ENCODE measurements at regions not wholly inside any gene's neighbourhood (a gene's known extent, or its start where the extent isn't known, plus 50 kb on each side); places are given as distances from the start of the nearest gene placed in this dataset.
A peak's percentile ranks its signal among the peaks of the same experiment; 100 is the strongest.

DNA sequence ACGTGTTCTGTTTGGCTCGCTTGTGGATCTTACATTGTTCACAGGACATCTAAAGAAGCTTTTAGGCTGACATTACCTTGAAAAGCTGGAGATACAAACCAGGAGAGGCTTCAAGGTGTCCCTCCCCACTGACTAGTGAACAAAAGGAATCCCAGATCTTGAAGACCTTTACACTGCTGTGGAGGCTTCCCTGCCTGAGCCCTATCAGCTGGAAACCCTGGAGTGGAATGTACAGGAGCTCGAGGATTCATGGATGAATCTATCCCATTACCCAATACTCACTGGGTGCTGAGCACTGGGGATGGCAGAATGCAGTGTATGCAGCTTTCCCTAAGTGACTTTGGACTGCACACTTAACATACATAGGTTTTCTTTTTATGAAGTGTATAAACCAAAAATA lies 82.3 kb upstream of the MFGE8 start:
- Histone ChIP-seq H3K79me2 (ENCODE audit: insufficient read depth, low read length) (no peaks in the 10 kb centered on the region), H3K36me3 (ENCODE audit: control insufficient read depth in 1 of 2, insufficient read depth in 2 of 2, low read length in 2 of 2) (no peaks in the 10 kb centered on the region), H3K4me1 (ENCODE audit: control insufficient read depth in 1 of 2, insufficient read depth in 2 of 2, low read length in 2 of 2) (no peaks in the 10 kb centered on the region), H2AFZ (ENCODE audit: low read depth, low read length, poor library complexity, severe bottlenecking) (no peak overlapping the region), H3K4me3 (replicated peaks in 1 of 2; ENCODE audit: low read depth in 1 of 2, low read length in 2 of 2) (no peak overlapping the region), H4K20me1 (ENCODE audit: insufficient read depth) (no peaks in the 10 kb centered on the region), H3K9ac (ENCODE audit: low read length) (no peak overlapping the region), H3K4me2 (ENCODE audit: low read length) (no peak overlapping the region), H3K27me3 (ENCODE audit: insufficient read depth, low read length) (no peaks in the 10 kb centered on the region), H3K9me3 (ENCODE audit: control insufficient read depth in 1 of 2, insufficient read depth in 1 of 2, low read depth in 1 of 2, low read length in 2 of 2) (no peaks in the 10 kb centered on the region), H3K27ac (ENCODE audit: low read depth, low read length) (no peak overlapping the region), H3K9me2 (ENCODE audit: insufficient read depth) (no peaks in the 10 kb centered on the region)
- intact Hi-C loops (cut with micrococcal nuclease), result no loop called here
- POLR2A ChIA-PET, result no interaction called here
- peak; percentile 40; the same call in 1 of the 2 replicates for ATAC-seq
- BruUV-seq (replicated peaks), result no TSS peak
- TF ChIP-seq CBX3 (IDR thresholded peaks at IDR 0.05; ENCODE audit: low read depth), result no peak
- no peak for TF ChIP-seq JUND (IDR thresholded peaks at IDR 0.05)
- TF ChIP-seq, protein P1, sequence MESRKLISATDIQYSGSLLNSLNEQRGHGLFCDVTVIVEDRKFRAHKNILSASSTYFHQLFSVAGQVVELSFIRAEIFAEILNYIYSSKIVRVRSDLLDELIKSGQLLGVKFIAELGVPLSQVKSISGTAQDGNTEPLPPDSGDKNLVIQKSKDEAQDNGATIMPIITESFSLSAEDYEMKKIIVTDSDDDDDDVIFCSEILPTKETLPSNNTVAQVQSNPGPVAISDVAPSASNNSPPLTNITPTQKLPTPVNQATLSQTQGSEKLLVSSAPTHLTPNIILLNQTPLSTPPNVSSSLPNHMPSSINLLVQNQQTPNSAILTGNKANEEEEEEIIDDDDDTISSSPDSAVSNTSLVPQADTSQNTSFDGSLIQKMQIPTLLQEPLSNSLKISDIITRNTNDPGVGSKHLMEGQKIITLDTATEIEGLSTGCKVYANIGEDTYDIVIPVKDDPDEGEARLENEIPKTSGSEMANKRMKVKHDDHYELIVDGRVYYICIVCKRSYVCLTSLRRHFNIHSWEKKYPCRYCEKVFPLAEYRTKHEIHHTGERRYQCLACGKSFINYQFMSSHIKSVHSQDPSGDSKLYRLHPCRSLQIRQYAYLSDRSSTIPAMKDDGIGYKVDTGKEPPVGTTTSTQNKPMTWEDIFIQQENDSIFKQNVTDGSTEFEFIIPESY (IDR thresholded peaks at IDR 0.05; ENCODE audit: extremely low read depth, insufficient replicate concordance, low read length), result no peak
- TF ChIP-seq, protein P2, sequence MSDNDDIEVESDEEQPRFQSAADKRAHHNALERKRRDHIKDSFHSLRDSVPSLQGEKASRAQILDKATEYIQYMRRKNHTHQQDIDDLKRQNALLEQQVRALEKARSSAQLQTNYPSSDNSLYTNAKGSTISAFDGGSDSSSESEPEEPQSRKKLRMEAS (IDR thresholded peaks at IDR 0.05), result no peak
- no peak for TF ChIP-seq TCF7L2 (IDR thresholded peaks at IDR 0.05; ENCODE audit: borderline replicate concordance, extremely low read depth, insufficient read depth, insufficient read length)
- no peak for TF ChIP-seq RAD21 (IDR thresholded peaks at IDR 0.05; ENCODE audit: low read depth)
- TF ChIP-seq EGR1 (IDR thresholded peaks at IDR 0.05; ENCODE audit: low read depth), result no peak
- no peak for DNase-seq (ENCODE audit: low read depth, low spot score)
- CTCF ChIA-PET, result interaction anchor here (1.2 kb wide), 1 partner anchor 91 kb away, joined by 3 read pairs; no protein-coding TSS in a partner anchor
- RAD21 ChIA-PET (ENCODE audit: low non-redundant PET in 1 of 2, low total read pairs in 2 of 2, uncharacterized antibody in 2 of 2, unreplicated experiment in 2 of 2), result interaction anchor here in 1 of 2 experiments (0.7 kb wide), 1 partner anchor 210 kb away, joined by 5 read pairs; no protein-coding TSS in a partner anchor

DNA sequence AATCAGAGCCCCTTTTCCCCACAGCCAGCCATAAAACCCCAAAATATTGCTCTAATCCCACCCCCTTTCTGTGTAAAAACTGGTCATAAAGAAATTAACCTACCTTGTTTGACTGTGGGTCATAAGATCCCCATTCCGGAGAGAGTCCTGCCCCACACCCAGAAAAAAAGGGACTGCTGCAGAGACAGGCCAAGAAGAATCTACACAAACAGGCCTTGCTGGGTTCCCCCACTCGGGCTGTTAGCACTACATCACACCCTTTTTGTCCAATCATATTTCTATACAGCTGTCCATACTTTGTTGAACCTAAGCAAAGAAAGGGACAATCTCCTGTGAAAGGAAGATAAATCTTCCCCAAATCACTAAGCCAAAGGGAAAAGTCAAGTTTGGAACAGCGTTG lies 84.4 kb upstream of the MFGE8 start:
- no peaks in the 10 kb centered on the region for H3K4me1 ChIP-seq (ENCODE audit: control insufficient read depth in 1 of 2, insufficient read depth in 2 of 2, low read length in 2 of 2)
- no peak for ATAC-seq
- H3K9ac ChIP-seq (ENCODE audit: low read length), result no peak overlapping the region
- TF ChIP-seq, protein P3, sequence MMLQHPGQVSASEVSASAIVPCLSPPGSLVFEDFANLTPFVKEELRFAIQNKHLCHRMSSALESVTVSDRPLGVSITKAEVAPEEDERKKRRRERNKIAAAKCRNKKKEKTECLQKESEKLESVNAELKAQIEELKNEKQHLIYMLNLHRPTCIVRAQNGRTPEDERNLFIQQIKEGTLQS (IDR thresholded peaks at IDR 0.05), result no peak
- TF ChIP-seq, protein P2 (IDR thresholded peaks at IDR 0.05), result no peak
- no peak for TF ChIP-seq JUND (IDR thresholded peaks at IDR 0.05)
- no peak for TF ChIP-seq YY1 (IDR thresholded peaks at IDR 0.05; ENCODE audit: extremely low read depth, insufficient replicate concordance, low read depth, low read length)
- no peak for TF ChIP-seq POLR2A (IDR thresholded peaks at IDR 0.05; ENCODE audit: borderline replicate concordance, extremely low read depth, insufficient read depth, insufficient read length)
- TF ChIP-seq EZH2 (IDR thresholded peaks at IDR 0.05), result no peak
- TF ChIP-seq CEBPB (IDR thresholded peaks at IDR 0.05; ENCODE audit: low read depth), result no peak
- no peak for TF ChIP-seq ZNF274 (IDR thresholded peaks at IDR 0.05; ENCODE audit: low read depth, low read length)
- TF ChIP-seq ELF1 (IDR thresholded peaks at IDR 0.05; ENCODE audit: borderline replicate concordance, low read depth), result no peak
- no peak for TF ChIP-seq FOSL1 (IDR thresholded peaks at IDR 0.05; ENCODE audit: low read depth)
- no peak for TF ChIP-seq RAD21 (IDR thresholded peaks at IDR 0.05; ENCODE audit: low read depth)
- H2AFZ ChIP-seq (ENCODE audit: low read depth, low read length, poor library complexity, severe bottlenecking), result no peak overlapping the region
- intact Hi-C loops (cut with micrococcal nuclease), result no loop called here
- no peaks in the 10 kb centered on the region for H4K20me1 ChIP-seq (ENCODE audit: insufficient read depth)
- H3K36me3 ChIP-seq (ENCODE audit: control insufficient read depth in 1 of 2, insufficient read depth in 2 of 2, low read length in 2 of 2), result no peaks in the 10 kb centered on the region
- H3K27ac ChIP-seq (ENCODE audit: low read depth, low read length), result no peak overlapping the region
- H3K9me3 ChIP-seq (ENCODE audit: control insufficient read depth in 1 of 2, insufficient read depth in 1 of 2, low read depth in 1 of 2, low read length in 2 of 2), result no peaks in the 10 kb centered on the region
- ChIA-PET POLR2A (no interaction called here), RAD21 (ENCODE audit: low non-redundant PET in 1 of 2, low total read pairs in 2 of 2, uncharacterized antibody in 2 of 2, unreplicated experiment in 2 of 2) (no interaction called here), CTCF (no interaction called here)
- H3K4me2 ChIP-seq (ENCODE audit: low read length), result no peak overlapping the region
- BruUV-seq (replicated peaks), result no TSS peak
- H3K27me3 ChIP-seq (ENCODE audit: insufficient read depth, low read length), result no peaks in the 10 kb centered on the region
- no peak overlapping the region for H3K4me3 ChIP-seq (replicated peaks in 1 of 2; ENCODE audit: low read depth in 1 of 2, low read length in 2 of 2)
- no peaks in the 10 kb centered on the region for H3K9me2 ChIP-seq (ENCODE audit: insufficient read depth)
- no peaks in the 10 kb centered on the region for H3K79me2 ChIP-seq (ENCODE audit: insufficient read depth, low read length)
- no peak for DNase-seq (ENCODE audit: low read depth, low spot score)
